ENCODE measurements at regions not wholly inside any gene's neighbourhood (a gene's known extent, or its start where the extent isn't known, plus 50 kb on each side); places are given as distances from the start of the nearest gene placed in this dataset.

GRCh38 chr10:58985216-58985615 is 191.2 kb upstream of the PHYHIPL start:
- TF ChIP-seq POLR2AphosphoS5 (IDR thresholded peaks at IDR 0.05) (no peak), CTCF (IDR thresholded peaks at IDR 0.05) (no peak), EP300 (IDR thresholded peaks at IDR 0.05) (no peak), POLR2A (IDR thresholded peaks at IDR 0.05) (no peak)
